Skeletal muscle cell (primary cell): ENCODE measurements at regions not wholly inside any gene's neighbourhood (a gene's known extent, or its start where the extent isn't known, plus 50 kb on each side); places are given as distances from the start of the nearest gene placed in this dataset.
"Not testable (repeated sequence)": the region's sequence is repeated elsewhere in the genome, so short reads cannot be mapped to it uniquely, and the experiment has no call there.

Experiments
- DNase-seq: peaks from one replicate; pipeline ENCODE4 v3.0.0-alpha.2; 2010; ENCODE audit warnings: low read depth
- H3K4me3 ChIP-seq: 2 replicates; pipeline ENCODE4 v1.5.1; 2011; ENCODE audit warnings: low read depth, mild to moderate bottlenecking, control low read depth, low read length, moderate library complexity

GRCh38 chr7:101739775-101740398, 77.5 kb upstream of the CUX1 start:
- DNase-seq = no peak
- H3K4me3 ChIP-seq = no peak overlapping the region

- H3K4me3 ChIP-seq = no peak overlapping the region
- no peak for DNase-seq
Observed at GRCh38 chr7:101740981-101741725, 76.3 kb upstream of the CUX1 start.

- peak overlapping the region; percentile 51 for H3K4me3 ChIP-seq
- DNase-seq = no peak
Observed at GRCh38 chr7:101743241-101743994, 74.0 kb upstream of the CUX1 start.

GRCh38 chr7:101743995-101744360, 73.4 kb upstream of the CUX1 start:
- no peak overlapping the region for H3K4me3 ChIP-seq
- no peak for DNase-seq

- no peak for DNase-seq
- no peak overlapping the region for H3K4me3 ChIP-seq
Observed at GRCh38 chr7:101744588-101744987, 72.8 kb upstream of the CUX1 start.

GRCh38 chr7:101746314-101746713, 71.1 kb upstream of the CUX1 start:
- H3K4me3 ChIP-seq = no peak overlapping the region
- DNase-seq = no peak

GRCh38 chr7:101747053-101747878, 70.2 kb upstream of the CUX1 start:
- no peak for DNase-seq
- H3K4me3 ChIP-seq = no peak overlapping the region

- no peak overlapping the region for H3K4me3 ChIP-seq
- no peak for DNase-seq
Observed at GRCh38 chr7:101747879-101748345, 69.5 kb upstream of the CUX1 start.

- H3K4me3 ChIP-seq = no peak overlapping the region
- DNase-seq = no peak
Observed at GRCh38 chr7:101749891-101750290, 67.5 kb upstream of the CUX1 start.

- DNase-seq = no peak
- H3K4me3 ChIP-seq = no peak overlapping the region
Observed at GRCh38 chr7:101753316-101753715, 64.1 kb upstream of the CUX1 start.

GRCh38 chr7:101754424-101755159, 62.8 kb upstream of the CUX1 start:
- DNase-seq = no peak

GRCh38 chr7:101757879-101758278, 59.5 kb upstream of the CUX1 start:
- H3K4me3 ChIP-seq = no peak overlapping the region
- DNase-seq = no peak

More at GRCh38 chr7:101754424-101755159, 62.8 kb upstream of the CUX1 start:
- peak overlapping the region; percentile 47 for H3K4me3 ChIP-seq

- H3K4me3 ChIP-seq, DNase-seq: not testable (repeated sequence)
Observed at GRCh38 chr7:101758519-101758918, 58.9 kb upstream of the CUX1 start.

- no peak overlapping the region for H3K4me3 ChIP-seq
- no peak for DNase-seq
Observed at GRCh38 chr7:101764221-101764620, 53.2 kb upstream of the CUX1 start.

- H3K4me3 ChIP-seq = no peak overlapping the region
- DNase-seq = no peak
Observed at GRCh38 chr7:101767544-101767943, 49.9 kb upstream of the CUX1 start.
